ENCODE measurements at regions not wholly inside any gene's neighbourhood (a gene's known extent, or its start where the extent isn't known, plus 50 kb on each side); places are given as distances from the start of the nearest gene placed in this dataset.

GRCh38 chr1:30164693-30165092 is 558.7 kb downstream of the MATN1 start:
- no peak for TF ChIP-seq POLR2A (IDR thresholded peaks at IDR 0.05; ENCODE audit: low read depth, low read length)
- TF ChIP-seq EP300 (IDR thresholded peaks at IDR 0.05; ENCODE audit: borderline replicate concordance in 1 of 2, control insufficient read depth in 1 of 2, low read depth in 2 of 2, low read length in 2 of 2), result no peak
- no peak for TF ChIP-seq CEBPB (IDR thresholded peaks at IDR 0.05; ENCODE audit: borderline replicate concordance in 1 of 2, low read depth in 2 of 2, low read length in 2 of 2)
- no peak for TF ChIP-seq ATF7 (IDR thresholded peaks at IDR 0.05; ENCODE audit: low read depth)
- no peak for TF ChIP-seq FOXK2 (IDR thresholded peaks at IDR 0.05)
- TF ChIP-seq BCL11A (IDR thresholded peaks at IDR 0.05; ENCODE audit: low read depth, low read length), result no peak
- TF ChIP-seq CREB1 (IDR thresholded peaks at IDR 0.05; ENCODE audit: low read depth), result no peak
- no peak for TF ChIP-seq USF2 (IDR thresholded peaks at IDR 0.05; ENCODE audit: borderline replicate concordance, low read depth, low read length)
- TF ChIP-seq, protein P1, sequence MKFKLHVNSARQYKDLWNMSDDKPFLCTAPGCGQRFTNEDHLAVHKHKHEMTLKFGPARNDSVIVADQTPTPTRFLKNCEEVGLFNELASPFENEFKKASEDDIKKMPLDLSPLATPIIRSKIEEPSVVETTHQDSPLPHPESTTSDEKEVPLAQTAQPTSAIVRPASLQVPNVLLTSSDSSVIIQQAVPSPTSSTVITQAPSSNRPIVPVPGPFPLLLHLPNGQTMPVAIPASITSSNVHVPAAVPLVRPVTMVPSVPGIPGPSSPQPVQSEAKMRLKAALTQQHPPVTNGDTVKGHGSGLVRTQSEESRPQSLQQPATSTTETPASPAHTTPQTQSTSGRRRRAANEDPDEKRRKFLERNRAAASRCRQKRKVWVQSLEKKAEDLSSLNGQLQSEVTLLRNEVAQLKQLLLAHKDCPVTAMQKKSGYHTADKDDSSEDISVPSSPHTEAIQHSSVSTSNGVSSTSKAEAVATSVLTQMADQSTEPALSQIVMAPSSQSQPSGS (IDR thresholded peaks at IDR 0.05; ENCODE audit: low read length), result no peak
- no peak for TF ChIP-seq NR2C1 (IDR thresholded peaks at IDR 0.05)
